ENCODE measurements at regions not wholly inside any gene's neighbourhood (a gene's known extent, or its start where the extent isn't known, plus 50 kb on each side); places are given as distances from the start of the nearest gene placed in this dataset.

DNA sequence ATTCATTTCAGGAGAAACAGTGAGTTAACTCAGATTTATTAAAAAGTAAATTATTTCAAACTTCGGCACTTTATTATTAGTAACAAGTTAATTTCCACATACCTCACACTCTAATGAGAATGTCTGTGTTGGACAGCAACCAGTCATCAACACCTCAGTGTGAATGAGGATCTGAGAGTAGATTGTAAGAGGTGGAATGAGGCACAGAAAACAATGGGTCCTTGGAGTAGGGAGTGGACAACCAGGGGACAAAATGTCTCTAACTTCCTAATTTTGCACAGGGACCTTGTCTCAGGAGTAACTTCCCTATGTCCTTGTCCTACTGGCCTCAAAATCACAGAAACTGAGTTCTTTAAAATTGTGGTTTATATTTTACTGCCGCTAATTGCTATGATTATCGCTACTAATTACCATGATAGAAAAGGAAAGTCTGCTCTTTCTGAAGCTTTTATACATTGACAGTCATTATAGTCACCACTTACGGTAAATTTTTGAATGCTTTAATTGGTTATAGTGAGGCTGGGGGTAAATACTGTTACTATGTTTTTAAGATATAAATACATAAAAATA is 82.2 kb upstream of the LRPPRC start:
- Histone ChIP-seq H3K4me2 (ENCODE audit: low read depth, low read length, poor library complexity, severe bottlenecking) (no peak overlapping the region), H3K9me3 (ENCODE audit: insufficient read depth, low read length) (no peaks in the 10 kb centered on the region), H3K79me2 (ENCODE audit: insufficient read depth, low read length) (no peaks in the 10 kb centered on the region), H4K20me1 (ENCODE audit: low read depth, low read length) (no peaks in the 10 kb centered on the region), H3K9ac (ENCODE audit: low read length) (no peak overlapping the region), H3K27me3 (ENCODE audit: low read length) (no peaks in the 10 kb centered on the region), H3K9me2 (replicated peaks; ENCODE audit: insufficient read depth, low read length) (no peaks in the 10 kb centered on the region), H3F3A (ENCODE audit: insufficient read depth) (no peaks in the 10 kb centered on the region), H3K27ac (ENCODE audit: low read depth, low read length) (no peak overlapping the region), H3K36me3 (ENCODE audit: low read length) (no peaks in the 10 kb centered on the region), H3K4me3 (ENCODE audit: insufficient read depth, low read length, poor library complexity, severe bottlenecking) (no peak overlapping the region), H2AFZ (ENCODE audit: low read depth, low read length, severe bottlenecking) (no peak overlapping the region)
- no peak for TF ChIP-seq EZH2phosphoT487 (conservative IDR thresholded peaks at IDR 0.05; ENCODE audit: low read length)
- TF ChIP-seq CTCF (IDR thresholded peaks at IDR 0.05; ENCODE audit: insufficient read depth, low read length, poor library complexity, severe bottlenecking): no peak

DNA sequence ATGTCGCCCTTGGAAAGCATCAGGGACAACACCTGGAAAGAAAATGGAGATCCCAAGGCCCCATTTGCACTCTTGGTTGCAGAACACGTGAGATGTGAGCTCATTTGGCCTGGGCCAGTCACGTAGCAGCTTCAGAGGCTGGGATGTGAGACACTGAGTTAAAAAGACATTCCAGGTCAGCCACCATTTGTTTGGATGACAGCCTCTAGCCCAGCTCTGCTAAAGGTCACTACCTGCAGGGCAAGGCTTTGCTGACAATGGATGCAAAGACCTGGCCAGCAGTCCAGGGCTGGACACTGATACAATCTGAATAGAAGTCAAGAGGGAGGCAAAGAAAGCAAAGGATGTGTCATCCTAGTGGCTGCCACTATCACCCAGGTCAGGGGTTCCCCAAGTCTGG is 83.9 kb upstream of the LRPPRC start:
- Histone ChIP-seq H3K9me2 (replicated peaks; ENCODE audit: insufficient read depth, low read length) (no peaks in the 10 kb centered on the region), H2AFZ (ENCODE audit: low read depth, low read length, severe bottlenecking) (no peak overlapping the region), H3K79me2 (ENCODE audit: insufficient read depth, low read length) (no peaks in the 10 kb centered on the region), H3K36me3 (ENCODE audit: low read length) (no peaks in the 10 kb centered on the region), H3F3A (ENCODE audit: insufficient read depth) (no peaks in the 10 kb centered on the region), H4K20me1 (ENCODE audit: low read depth, low read length) (no peaks in the 10 kb centered on the region), H3K27ac (ENCODE audit: low read depth, low read length) (no peak overlapping the region), H3K9ac (ENCODE audit: low read length) (no peak overlapping the region), H3K4me3 (ENCODE audit: insufficient read depth, low read length, poor library complexity, severe bottlenecking) (no peak overlapping the region), H3K27me3 (ENCODE audit: low read length) (no peaks in the 10 kb centered on the region), H3K9me3 (ENCODE audit: insufficient read depth, low read length) (no peaks in the 10 kb centered on the region), H3K4me2 (ENCODE audit: low read depth, low read length, poor library complexity, severe bottlenecking) (no peak overlapping the region)
- no peak for TF ChIP-seq EZH2phosphoT487 (conservative IDR thresholded peaks at IDR 0.05; ENCODE audit: low read length)
- TF ChIP-seq CTCF (IDR thresholded peaks at IDR 0.05; ENCODE audit: insufficient read depth, low read length, poor library complexity, severe bottlenecking): no peak

GRCh38 chr2:44083054-44083453 is 85.6 kb upstream of the PPM1B start:
- Histone ChIP-seq H3K4me3 (ENCODE audit: insufficient read depth, low read length, poor library complexity, severe bottlenecking) (no peak overlapping the region), H3K79me2 (ENCODE audit: insufficient read depth, low read length) (no peaks in the 10 kb centered on the region), H3K9me3 (ENCODE audit: insufficient read depth, low read length) (no peaks in the 10 kb centered on the region), H3F3A (ENCODE audit: insufficient read depth) (no peaks in the 10 kb centered on the region), H3K27ac (ENCODE audit: low read depth, low read length) (no peak overlapping the region), H3K36me3 (ENCODE audit: low read length) (no peaks in the 10 kb centered on the region), H4K20me1 (ENCODE audit: low read depth, low read length) (no peaks in the 10 kb centered on the region), H2AFZ (ENCODE audit: low read depth, low read length, severe bottlenecking) (no peak overlapping the region), H3K9ac (ENCODE audit: low read length) (no peak overlapping the region), H3K4me2 (ENCODE audit: low read depth, low read length, poor library complexity, severe bottlenecking) (no peak overlapping the region), H3K9me2 (replicated peaks; ENCODE audit: insufficient read depth, low read length) (no peaks in the 10 kb centered on the region), H3K27me3 (ENCODE audit: low read length) (no peaks in the 10 kb centered on the region)
- no peak for TF ChIP-seq EZH2phosphoT487 (conservative IDR thresholded peaks at IDR 0.05; ENCODE audit: low read length)
- no peak for TF ChIP-seq CTCF (IDR thresholded peaks at IDR 0.05; ENCODE audit: insufficient read depth, low read length, poor library complexity, severe bottlenecking)

All from SU-DHL-6 (cell line).